LoVo (cell line): ENCODE measurements at regions not wholly inside any gene's neighbourhood (a gene's known extent, or its start where the extent isn't known, plus 50 kb on each side); places are given as distances from the start of the nearest gene placed in this dataset.

ENCODE experiments used
- DNase-seq: peaks from one replicate; pipeline ENCODE4 v3.0.0-alpha.2; 2016; ENCODE audit warnings: low spot score

GRCh38 chr4:149296503-149296902, 519.1 kb downstream of the IQCM start:
- no peak for DNase-seq

GRCh38 chr4:149296084-149296483, 519.6 kb downstream of the IQCM start:
- no peak for DNase-seq

DNA sequence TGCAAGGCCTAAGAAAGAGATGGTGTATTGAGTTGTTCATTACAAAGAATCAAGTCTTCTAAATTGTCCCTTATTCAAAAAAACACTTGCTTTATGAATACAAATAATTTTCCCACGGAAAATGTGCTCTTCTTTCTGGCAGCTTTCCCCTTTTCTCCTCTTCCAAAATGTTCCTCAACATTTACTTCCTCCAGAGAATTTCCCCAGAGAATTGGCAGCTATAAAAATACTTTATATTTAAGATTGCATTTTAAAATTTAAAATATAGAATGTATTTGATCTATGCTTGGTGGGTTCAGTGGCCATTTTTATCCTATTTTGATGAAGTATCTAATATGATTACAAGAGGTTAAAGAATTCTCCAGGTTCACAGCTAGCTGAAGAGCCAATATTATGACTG, 521.0 kb downstream of the IQCM start:
- no peak for DNase-seq

DNA sequence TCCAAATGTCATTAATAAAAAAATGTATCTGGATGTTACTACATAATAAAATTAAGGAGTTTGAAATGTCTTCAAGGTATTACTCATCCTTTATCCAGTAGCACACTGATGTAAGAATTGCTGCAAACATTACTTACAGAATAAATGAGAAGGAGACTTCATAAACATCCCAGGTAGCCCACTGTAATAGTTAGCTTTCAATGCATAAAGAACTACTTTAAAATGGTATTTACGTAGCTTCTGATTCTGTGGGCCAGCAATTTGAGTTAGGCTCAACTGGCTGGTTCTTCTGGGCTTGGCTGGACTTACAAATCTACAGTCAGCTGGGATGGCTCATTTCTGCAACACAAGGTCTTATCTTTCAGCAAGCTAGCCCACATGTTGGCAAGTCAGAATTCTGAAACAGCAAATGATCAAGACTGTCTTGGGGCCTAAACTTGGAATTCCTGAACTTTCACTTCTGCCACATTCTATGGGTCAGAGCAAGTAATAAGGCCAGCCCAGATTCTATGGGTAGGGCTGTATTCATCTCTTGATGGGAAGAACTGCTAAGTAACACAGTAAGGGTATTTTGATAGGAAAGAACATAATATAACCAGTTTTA, 522.5 kb downstream of the IQCM start:
- DNase-seq: no peak

- DNase-seq: no peak
These were observed 523.1 kb downstream of the IQCM start for GRCh38 chr4:149292425-149293007.

- DNase-seq: no peak
These were observed 524.2 kb downstream of the IQCM start for GRCh38 chr4:149291463-149291862.

DNA sequence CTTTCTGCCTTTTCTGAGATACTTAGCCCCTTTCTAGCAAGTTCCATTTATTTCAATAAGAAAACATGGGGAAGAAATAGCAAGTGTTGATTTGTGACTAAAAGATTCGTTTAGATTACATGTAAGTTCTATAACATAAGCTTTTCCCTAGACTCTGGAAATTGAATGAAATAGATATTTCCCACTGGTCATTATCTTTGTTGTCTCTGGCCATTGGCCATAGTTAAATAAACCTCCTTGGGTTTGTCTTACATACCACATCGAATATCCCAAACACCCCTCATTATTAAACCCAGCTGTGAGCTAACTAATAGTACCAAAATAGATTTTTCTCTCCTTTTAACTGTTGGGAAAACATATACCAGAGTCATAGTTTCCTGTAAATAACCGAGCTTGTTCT, 534.8 kb downstream of the IQCM start:
- no peak for DNase-seq

- DNase-seq: no peak
These were observed 535.9 kb downstream of the IQCM start for GRCh38 chr4:149279776-149280175.

- DNase-seq: no peak
These were observed 536.3 kb downstream of the IQCM start for GRCh38 chr4:149279331-149279730.

GRCh38 chr4:149277705-149278104, 537.9 kb downstream of the IQCM start:
- DNase-seq: no peak

- DNase-seq: no peak
These were observed 545.8 kb downstream of the IQCM start for GRCh38 chr4:149269835-149270234.

GRCh38 chr4:149266301-149266700, 549.3 kb downstream of the IQCM start:
- no peak for DNase-seq

GRCh38 chr4:149265645-149266044, 550.0 kb downstream of the IQCM start:
- DNase-seq: no peak

DNA sequence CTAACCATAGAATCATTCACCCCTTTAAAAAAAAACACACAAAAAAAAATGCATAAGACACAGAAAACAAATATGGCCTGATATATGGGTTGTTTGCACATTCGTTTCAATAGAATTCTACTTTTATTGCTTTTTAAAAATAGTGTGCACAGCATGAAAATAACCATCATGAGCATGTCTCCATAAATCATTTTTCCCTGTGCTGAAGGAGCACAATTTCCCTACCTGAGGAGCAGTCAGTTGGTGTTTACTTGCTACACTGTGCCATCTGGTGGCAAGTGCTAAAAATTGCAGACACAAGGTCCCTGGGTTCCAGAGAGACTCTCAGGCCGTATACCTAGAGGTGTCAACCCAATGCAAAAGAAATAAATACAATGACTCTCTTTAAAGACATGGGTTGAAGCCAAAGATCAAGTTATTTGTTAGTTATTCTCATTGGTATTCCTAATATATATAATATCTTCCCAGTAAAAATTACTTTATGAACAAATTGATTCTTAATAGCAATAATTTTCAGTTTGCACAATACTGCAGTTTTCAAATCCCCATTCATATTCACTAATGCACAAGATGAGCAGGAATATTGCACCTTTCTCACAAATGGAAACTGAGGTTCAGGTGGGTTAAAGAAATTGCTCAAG, 551.4 kb downstream of the IQCM start:
- DNase-seq: peak; percentile 53

DNA sequence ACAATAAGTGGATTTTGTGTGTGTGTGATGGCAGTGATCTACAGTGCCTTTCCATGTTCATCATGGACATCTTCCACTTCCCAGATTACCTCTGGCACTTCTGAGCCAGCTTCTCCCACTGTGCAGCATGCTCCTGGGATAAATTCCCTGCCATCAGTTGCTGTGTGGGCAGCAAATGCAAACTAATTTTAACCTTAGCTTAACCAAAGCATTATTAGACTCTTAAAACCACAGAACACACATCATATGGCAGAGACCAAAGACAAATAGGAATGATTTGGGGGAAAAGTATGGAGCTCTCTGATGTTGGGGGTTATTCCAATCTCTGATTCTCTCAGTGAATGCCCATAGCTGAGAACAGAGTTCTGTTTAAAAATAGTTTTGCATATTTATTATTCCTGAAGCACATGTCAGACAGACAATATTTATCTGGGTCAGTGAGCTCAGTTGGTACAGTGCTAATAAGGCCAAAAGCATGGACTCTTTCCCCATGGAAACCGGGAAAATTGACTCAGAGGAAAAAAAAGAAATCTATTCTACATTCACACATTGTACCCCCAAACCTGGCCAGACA, 567.4 kb downstream of the IQCM start:
- DNase-seq: no peak

DNA sequence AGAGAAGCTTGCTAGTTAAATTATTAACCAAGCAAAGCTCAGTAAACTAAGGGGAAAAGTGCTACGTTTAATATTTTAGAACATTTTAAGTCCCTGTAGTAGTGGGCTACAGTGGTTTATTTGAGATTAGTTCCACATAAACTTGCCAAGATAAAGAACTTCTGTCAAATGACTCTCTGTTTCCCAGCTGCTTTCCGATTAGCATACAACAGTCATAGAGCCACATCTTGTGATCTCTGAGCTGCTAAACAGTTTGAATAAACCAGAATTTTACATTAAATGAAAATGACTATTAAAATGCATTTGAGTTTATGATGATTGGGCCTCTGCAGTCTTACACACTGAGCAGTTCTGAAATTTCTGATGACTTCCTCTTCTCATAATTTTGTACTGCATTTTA, 568.5 kb downstream of the IQCM start:
- DNase-seq: no peak

- DNase-seq: no peak
These were observed 570.3 kb downstream of the IQCM start for GRCh38 chr4:149245333-149245732.

GRCh38 chr4:149238097-149238496, 577.5 kb downstream of the IQCM start:
- no peak for DNase-seq

- no peak for DNase-seq
These were observed 580.8 kb downstream of the IQCM start for GRCh38 chr4:149234798-149235197.

GRCh38 chr4:149223659-149224058, 592.0 kb downstream of the IQCM start:
- DNase-seq: no peak

DNA sequence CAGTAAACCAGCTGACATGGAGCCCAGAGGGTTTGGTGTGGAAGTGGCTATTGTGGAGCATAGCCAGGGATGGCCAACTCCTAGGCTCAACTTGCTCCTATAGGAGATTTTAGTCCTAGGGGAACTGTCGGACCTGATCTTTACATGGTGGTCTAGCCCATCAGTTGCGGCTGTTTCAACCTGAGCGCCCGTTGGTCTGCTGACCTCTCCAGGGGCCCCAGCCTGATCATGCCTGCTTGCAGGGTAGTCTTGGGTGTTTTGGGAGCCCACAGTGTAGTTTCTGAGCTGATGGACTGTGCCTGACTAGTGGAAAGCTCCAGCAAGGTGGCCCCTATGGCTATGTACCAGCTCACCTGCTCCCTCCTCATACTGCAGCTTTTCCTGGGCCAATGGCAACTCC, 597.0 kb downstream of the IQCM start:
- no peak for DNase-seq

- DNase-seq: no peak
These were observed 601.3 kb downstream of the IQCM start for GRCh38 chr4:149214301-149214700.

DNA sequence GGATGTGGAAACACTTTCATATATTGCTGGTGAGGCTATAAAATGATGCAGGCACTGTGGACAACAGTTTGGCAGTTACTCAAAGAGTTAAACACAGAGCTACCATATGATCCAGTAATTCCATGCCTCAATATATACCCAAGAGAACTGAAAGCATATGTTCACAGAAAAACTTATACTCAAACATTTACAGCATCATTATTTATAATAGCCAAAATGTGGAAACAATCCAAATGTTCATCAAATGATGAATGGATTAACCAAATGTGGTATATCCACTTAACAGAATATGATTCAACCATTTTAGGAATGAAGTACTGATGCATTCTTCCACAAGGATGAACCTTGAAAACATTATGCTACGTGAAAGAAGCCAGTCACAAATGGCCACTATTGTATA, 603.8 kb downstream of the IQCM start:
- no peak for DNase-seq
